IMR-90 (cell line): ENCODE measurements at regions not wholly inside any gene's neighbourhood (a gene's known extent, or its start where the extent isn't known, plus 50 kb on each side); places are given as distances from the start of the nearest gene placed in this dataset.

Source experiments
- CTCF ChIP-seq: conservative IDR thresholded peaks from 2 replicates; pipeline ENCODE4 v1.5.1; 2012; ENCODE audit warnings: mild to moderate bottlenecking, low read depth, low read length, improper control_type of control experiment
- ELK1 ChIP-seq: fragments of 150-350 bp; IDR thresholded peaks from 2 replicates; pipeline ENCODE4 v1.6.1; 2016; ENCODE audit warnings: low read depth, mild to moderate bottlenecking, low read length, moderate library complexity, borderline replicate concordance
- MAFK ChIP-seq: IDR thresholded peaks from 2 replicates; pipeline ENCODE4 v1.6.1; 2012; ENCODE audit warnings: low read depth, low read length, improper control_type of control experiment
- MXI1 ChIP-seq: IDR thresholded peaks from 2 replicates; pipeline ENCODE4 v1.6.1; 2012; ENCODE audit warnings: low read depth, mild to moderate bottlenecking, low read length, moderate library complexity, borderline replicate concordance
- POLR2A ChIP-seq: IDR thresholded peaks from 2 replicates; pipeline ENCODE4 v1.6.1; 2012; ENCODE audit warnings: mild to moderate bottlenecking, low read depth, low read length
- RFX5 ChIP-seq: IDR thresholded peaks from 2 replicates; pipeline ENCODE4 v1.8.0; 2012; ENCODE audit warnings: low read depth, mild to moderate bottlenecking, low read length, moderate library complexity
- SMC3 ChIP-seq: fragments of 150-350 bp; IDR thresholded peaks from 2 replicates; pipeline ENCODE4 v1.6.1; 2016; ENCODE audit warnings: low read depth, mild to moderate bottlenecking, antibody characterized with exemption, low read length, moderate library complexity

GRCh38 chr13:111899714-111900389 lies 167.1 kb upstream of the SOX1 start:
- TF ChIP-seq CTCF, result no peak
- TF ChIP-seq SMC3, result no peak
- TF ChIP-seq MAFK, result no peak
- no peak for TF ChIP-seq ELK1
- TF ChIP-seq POLR2A, result no peak
- TF ChIP-seq RFX5, result no peak
- TF ChIP-seq MXI1, result no peak
